Hepatocyte (in vitro differentiated cells): ENCODE measurements at regions not wholly inside any gene's neighbourhood (a gene's known extent, or its start where the extent isn't known, plus 50 kb on each side); places are given as distances from the start of the nearest gene placed in this dataset.

Experiments used
- DNase-seq: peaks from one replicate; pipeline ENCODE4 v3.0.0-alpha.2; 2016; ENCODE audit warnings: low spot score
- H2AFZ ChIP-seq: fragments of 200-600 bp; sonication (generic); 2 replicates; pipeline ENCODE4 v1.6.0; 2016; ENCODE audit warnings: antibody characterized with exemption, mild to moderate bottlenecking
- H3K27ac ChIP-seq: fragments of 200-600 bp; sonication (generic); 2 replicates; pipeline ENCODE4 v1.5.1; 2016; ENCODE audit warnings: mild to moderate bottlenecking
- H3K27me3 ChIP-seq: fragments of 200-600 bp; sonication (generic); 2 replicates; pipeline ENCODE4 v1.6.1; 2016
- H3K36me3 ChIP-seq: fragments of 200-600 bp; sonication (generic); replicated peaks from 2 replicates; pipeline ENCODE4 v1.5.1; 2016; ENCODE audit warnings: low read depth; ENCODE audit not compliant: insufficient read depth
- H3K4me1 ChIP-seq: fragments of 200-600 bp; sonication (generic); 2 replicates; pipeline ENCODE4 v1.5.1; 2016; ENCODE audit warnings: mild to moderate bottlenecking, moderate library complexity; ENCODE audit not compliant: insufficient read depth
- H3K4me2 ChIP-seq: fragments of 200-600 bp; sonication (generic); 2 replicates; pipeline ENCODE4 v1.6.0; 2016
- H3K4me3 ChIP-seq: fragments of 200-600 bp; sonication (generic); 2 replicates; pipeline ENCODE4 v1.5.1; 2016; ENCODE audit warnings: mild to moderate bottlenecking
- H3K79me2 ChIP-seq: fragments of 200-600 bp; sonication (generic); 2 replicates; pipeline ENCODE4 v1.6.0; 2017; ENCODE audit warnings: mild to moderate bottlenecking
- H3K9me2 ChIP-seq: fragments of 200-600 bp; sonication (generic); replicated peaks from 2 replicates; pipeline ENCODE4 v1.6.0; 2017; ENCODE audit warnings: mild to moderate bottlenecking; ENCODE audit not compliant: insufficient read depth
- H3K9me3 ChIP-seq: fragments of 200-600 bp; sonication (generic); 2 replicates; pipeline ENCODE4 v1.5.1; 2016; ENCODE audit warnings: low read depth, mild to moderate bottlenecking
- H4K20me1 ChIP-seq: fragments of 200-600 bp; sonication (generic); 2 replicates; pipeline ENCODE4 v1.6.0; 2016; ENCODE audit warnings: mild to moderate bottlenecking; ENCODE audit not compliant: insufficient read depth, poor library complexity, severe bottlenecking
- EZH2 ChIP-seq: fragments of 200-600 bp; sonication (generic); IDR thresholded peaks from 2 replicates; pipeline ENCODE4 v1.6.1; 2016; ENCODE audit warnings: antibody characterized with exemption, mild to moderate bottlenecking, borderline replicate concordance
- EZH2phosphoT487 ChIP-seq: fragments of 200-600 bp; sonication (generic); IDR thresholded peaks from one replicate; pipeline ENCODE4 v1.6.1; 2018; ENCODE audit warnings: antibody characterized with exemption, mild to moderate bottlenecking, low read depth, moderate library complexity; ENCODE audit not compliant: unreplicated experiment, severe bottlenecking
- WGBS: methylation state at CpG from one replicate; pipeline ENCODE4 v1.1.6; 2016; ENCODE audit warnings: low lambda C conversion rate; ENCODE audit errors: missing lambda C conversion rate; 5-methylcytosine and 5-hydroxymethylcytosine counted together
- TF ChIP-seq, protein P1 (sequence below): fragments of 200-600 bp; sonication (generic); IDR thresholded peaks from 2 replicates; pipeline ENCODE4 v1.5.1; 2016; ENCODE audit warnings: antibody characterized with exemption, mild to moderate bottlenecking; ENCODE audit not compliant: poor library complexity

DNA sequence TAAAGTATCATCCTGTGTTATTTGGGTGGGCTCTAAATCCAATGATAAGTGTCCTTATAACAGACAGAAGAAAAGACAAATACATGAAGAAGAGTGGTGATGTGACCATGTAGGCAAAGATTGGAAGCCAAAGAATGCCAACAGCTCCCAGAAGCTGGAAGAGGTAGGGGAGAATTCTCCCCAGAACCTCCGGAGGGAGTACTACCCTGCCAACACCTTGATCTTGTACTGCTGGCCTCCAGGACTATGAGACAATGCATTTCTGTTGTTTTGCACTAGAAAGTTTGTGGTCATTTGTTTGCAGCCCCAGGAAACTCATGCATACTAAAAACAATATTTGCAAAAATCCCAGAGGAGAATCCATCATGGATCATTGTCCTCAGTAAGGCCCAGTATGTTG is 115.0 kb upstream of the ARHGAP20 start:
- 83% methylated on average over 1 of the region's 1 CpG for WGBS
- Histone ChIP-seq H3K36me3 (no peaks in the 10 kb centered on the region), H3K9me3 (no peaks in the 10 kb centered on the region), H3K27me3 (no peaks in the 10 kb centered on the region), H3K4me1 (no peaks in the 10 kb centered on the region), H3K79me2 (no peaks in the 10 kb centered on the region), H4K20me1 (no peaks in the 10 kb centered on the region), H3K4me3 (no peak overlapping the region), H3K4me2 (no peak overlapping the region), H2AFZ (no peak overlapping the region), H3K9me2 (no peaks in the 10 kb centered on the region), H3K27ac (no peak overlapping the region)
- TF ChIP-seq EZH2, result no peak
- no peak for TF ChIP-seq EZH2phosphoT487
- TF ChIP-seq, protein P1, sequence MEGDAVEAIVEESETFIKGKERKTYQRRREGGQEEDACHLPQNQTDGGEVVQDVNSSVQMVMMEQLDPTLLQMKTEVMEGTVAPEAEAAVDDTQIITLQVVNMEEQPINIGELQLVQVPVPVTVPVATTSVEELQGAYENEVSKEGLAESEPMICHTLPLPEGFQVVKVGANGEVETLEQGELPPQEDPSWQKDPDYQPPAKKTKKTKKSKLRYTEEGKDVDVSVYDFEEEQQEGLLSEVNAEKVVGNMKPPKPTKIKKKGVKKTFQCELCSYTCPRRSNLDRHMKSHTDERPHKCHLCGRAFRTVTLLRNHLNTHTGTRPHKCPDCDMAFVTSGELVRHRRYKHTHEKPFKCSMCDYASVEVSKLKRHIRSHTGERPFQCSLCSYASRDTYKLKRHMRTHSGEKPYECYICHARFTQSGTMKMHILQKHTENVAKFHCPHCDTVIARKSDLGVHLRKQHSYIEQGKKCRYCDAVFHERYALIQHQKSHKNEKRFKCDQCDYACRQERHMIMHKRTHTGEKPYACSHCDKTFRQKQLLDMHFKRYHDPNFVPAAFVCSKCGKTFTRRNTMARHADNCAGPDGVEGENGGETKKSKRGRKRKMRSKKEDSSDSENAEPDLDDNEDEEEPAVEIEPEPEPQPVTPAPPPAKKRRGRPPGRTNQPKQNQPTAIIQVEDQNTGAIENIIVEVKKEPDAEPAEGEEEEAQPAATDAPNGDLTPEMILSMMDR, result no peak
- no peak for DNase-seq

DNA sequence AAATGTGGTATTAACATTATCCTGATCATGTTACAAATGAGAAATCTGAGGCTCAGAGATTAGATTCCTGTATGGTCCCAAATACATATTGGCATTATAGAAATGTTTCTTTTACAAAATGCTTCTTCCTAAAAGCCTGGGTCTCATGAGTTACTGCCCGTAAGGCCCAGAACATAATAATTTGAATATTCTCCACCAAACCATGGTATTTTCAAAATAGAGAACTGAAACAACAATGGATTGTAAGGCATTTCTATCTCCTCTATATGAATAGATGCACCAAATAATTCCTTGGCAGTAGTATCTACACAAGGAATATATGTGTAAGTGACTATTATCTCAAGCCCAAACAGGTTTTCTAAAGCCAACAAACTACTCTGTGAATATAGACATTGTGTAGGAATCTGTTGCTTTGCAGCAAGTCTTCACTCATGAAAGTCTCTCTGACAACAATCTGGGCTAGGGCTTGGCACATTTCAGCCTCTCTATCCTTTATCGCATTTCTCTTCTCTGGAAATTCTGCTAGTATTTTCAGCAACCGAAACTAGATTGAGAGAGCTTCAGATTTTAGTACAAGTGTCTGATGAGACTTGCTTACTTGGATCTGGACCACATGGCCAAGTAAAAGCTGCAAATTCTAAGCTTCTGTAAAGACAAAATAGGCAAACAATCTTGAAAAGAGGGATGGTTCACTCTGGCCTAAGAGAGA is 112.8 kb upstream of the ARHGAP20 start:
- no peaks in the 10 kb centered on the region for H3K4me1 ChIP-seq
- H3K9me3 ChIP-seq, result no peaks in the 10 kb centered on the region

DNA sequence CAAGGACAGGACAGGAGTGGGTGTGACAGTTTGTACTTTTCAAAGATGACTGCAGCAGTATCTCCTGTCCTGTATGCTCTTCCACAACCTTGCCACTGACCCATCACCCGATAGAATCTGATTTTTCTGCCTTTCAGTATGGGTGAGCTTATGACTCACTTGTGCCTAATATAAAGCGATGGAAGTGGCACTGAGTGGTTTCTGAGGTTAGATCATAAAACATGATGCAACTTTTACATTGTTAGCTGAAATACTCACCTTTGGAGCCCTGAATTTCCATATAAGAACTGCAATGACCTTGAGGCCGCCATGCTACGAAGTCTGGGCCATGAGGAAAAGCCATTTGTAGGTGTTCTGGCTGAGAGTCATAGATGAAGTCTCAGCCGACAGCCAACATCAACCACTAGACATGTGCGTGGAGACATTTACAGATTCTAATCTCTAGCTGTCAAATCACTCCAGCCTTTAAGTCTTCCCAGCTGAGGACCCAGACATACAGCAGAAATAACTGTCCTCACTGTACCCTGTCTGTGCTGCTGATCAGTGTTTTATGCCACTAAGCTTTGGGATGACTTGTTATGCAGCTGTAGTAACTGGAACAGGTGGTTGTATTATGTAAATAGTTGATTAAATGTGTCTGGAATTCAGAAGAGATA is 105.9 kb upstream of the ARHGAP20 start:
- Histone ChIP-seq H3K27ac (no peak overlapping the region), H4K20me1 (no peaks in the 10 kb centered on the region), H3K79me2 (no peaks in the 10 kb centered on the region), H2AFZ (no peak overlapping the region), H3K27me3 (no peaks in the 10 kb centered on the region), H3K4me1 (no peaks in the 10 kb centered on the region), H3K9me2 (no peaks in the 10 kb centered on the region), H3K4me2 (no peak overlapping the region), H3K4me3 (no peak overlapping the region), H3K36me3 (no peaks in the 10 kb centered on the region), H3K9me3 (no peaks in the 10 kb centered on the region)
- TF ChIP-seq, protein P1, result no peak
- no peak for TF ChIP-seq EZH2phosphoT487
- DNase-seq, result peak; percentile 10
- WGBS, result 69% methylated on average over 6 of the region's 6 CpGs

More for the DNA sequence above, 112.8 kb upstream of the ARHGAP20 start:
- H3K4me3 ChIP-seq, result no peak overlapping the region
- no peaks in the 10 kb centered on the region for H3K36me3 ChIP-seq
- H3K27me3 ChIP-seq, result no peaks in the 10 kb centered on the region
- TF ChIP-seq EZH2, result no peak
- TF ChIP-seq, protein P1, result no peak
- no peak for TF ChIP-seq EZH2phosphoT487
- H3K79me2 ChIP-seq, result no peaks in the 10 kb centered on the region
- WGBS, result 98% methylated on average over 3 of the region's 3 CpGs
- H2AFZ ChIP-seq, result no peak overlapping the region
- DNase-seq, result no peak
- H3K4me2 ChIP-seq, result no peak overlapping the region
- H3K27ac ChIP-seq, result no peak overlapping the region
- H4K20me1 ChIP-seq, result no peaks in the 10 kb centered on the region
- H3K9me2 ChIP-seq, result no peaks in the 10 kb centered on the region
